Activated CD8-positive, alpha-beta T cell treated with anti-CD3 and anti-CD28 coated beads for 36 hours (primary cell): ENCODE measurements at regions not wholly inside any gene's neighbourhood (a gene's known extent, or its start where the extent isn't known, plus 50 kb on each side); places are given as distances from the start of the nearest gene placed in this dataset.

Experiments used
- ATAC-seq: fragments of 200-7000 bp; cut with Tn5 transposase; one replicate; pipeline ENCODE4 v1.10.0; 2021; ENCODE audit warnings: mild to moderate bottlenecking, moderate library complexity
- CTCF ChIA-PET: fragments of 350-600 bp; sonication (Branson Sonifier 250); formaldehyde crosslinking; loops from one replicate; lab custom pipeline; 2021; ENCODE audit warnings: antibody characterized with exemption; lab: Charles Lee
- POLR2A ChIA-PET: fragments of 350-600 bp; sonication (Branson Sonifier 250); formaldehyde crosslinking; loops from one replicate; lab custom pipeline; 2021; ENCODE audit warnings: antibody characterized with exemption; lab: Charles Lee
- DNase-seq: peaks from one replicate; pipeline ENCODE4 v3.0.0-alpha.2; 2020
- H3K27ac Mint-ChIP-seq: one replicate; pipeline ENCODE4 v1.8.0; 2021; ENCODE audit warnings: mild to moderate bottlenecking, mixed read lengths
- H3K27me3 Mint-ChIP-seq: one replicate; pipeline ENCODE4 v1.8.0; 2021; ENCODE audit warnings: mixed read lengths
- H3K36me3 Mint-ChIP-seq: one replicate; pipeline ENCODE4 v1.8.0; 2021; ENCODE audit warnings: low read depth, mixed read lengths
- H3K4me1 Mint-ChIP-seq: one replicate; pipeline ENCODE4 v1.8.0; 2021; ENCODE audit warnings: low read depth, mixed read lengths
- H3K4me3 Mint-ChIP-seq: one replicate; pipeline ENCODE4 v1.8.0; 2021; ENCODE audit warnings: mild to moderate bottlenecking, moderate library complexity, mixed read lengths
- H3K9me3 Mint-ChIP-seq: one replicate; pipeline ENCODE4 v1.8.0; 2021; ENCODE audit warnings: mixed read lengths
- CTCF ChIP-seq: fragments of 200-600 bp; IDR thresholded peaks from one replicate; pipeline ENCODE4 v1.8.0; 2022; ENCODE audit warnings: antibody characterized with exemption, mild to moderate bottlenecking
- intact Hi-C: fragments of 100-400 bp; cut with micrococcal nuclease; formaldehyde crosslinking; loops from one replicate; pipeline ENCODE4 v1.10.0; 2022

GRCh38 chr3:9301091-9301490, 51.6 kb upstream of the SRGAP3 start:
- POLR2A ChIA-PET = interaction anchor here (1.4 kb wide), 1 partner anchor 62 kb away, joined by 3 read pairs; the partner anchor contains the start of gene THUMPD3

GRCh38 chr3:9301798-9302197, 52.4 kb upstream of the SRGAP3 start:
- H3K36me3 Mint-ChIP-seq = no peaks in the 10 kb centered on the region
- no peak for TF ChIP-seq CTCF
- POLR2A ChIA-PET = interaction anchor here (0.6 to 1.4 kb wide), 2 partner anchors 61 to 62 kb away, joined by 3 read pairs; partner anchors contain the start of gene THUMPD3
- H3K4me3 Mint-ChIP-seq = no peak overlapping the region
- H3K27ac Mint-ChIP-seq = no peak overlapping the region
- no peaks in the 10 kb centered on the region for H3K9me3 Mint-ChIP-seq
- peaks cover 12% of the 10 kb centered on the region for H3K4me1 Mint-ChIP-seq
- intact Hi-C loops = loop anchor here (1.0 to 10.0 kb wide), 3 partner anchors 217 to 330 kb away; no protein-coding TSS in a partner anchor
- peaks cover 3% of the 10 kb centered on the region for H3K27me3 Mint-ChIP-seq
- ATAC-seq = peak; percentile 60
- CTCF ChIA-PET = interaction anchor here (0.7 to 5.7 kb wide), 49 partner anchors 9 to 645 kb away, joined by 3 to 118 read pairs (median 4); partner anchors contain the start of genes RAD18 and SRGAP3
- no peak for DNase-seq

More at GRCh38 chr3:9301091-9301490, 51.6 kb upstream of the SRGAP3 start:
- Mint-ChIP-seq H3K27me3 (peaks cover 3% of the 10 kb centered on the region), H3K4me1 (peaks cover 12% of the 10 kb centered on the region), H3K4me3 (no peak overlapping the region), H3K27ac (no peak overlapping the region), H3K36me3 (no peaks in the 10 kb centered on the region), H3K9me3 (no peaks in the 10 kb centered on the region)
- no peak for ATAC-seq
- DNase-seq = no peak
- CTCF ChIA-PET = interaction anchor here (1.5 to 5.7 kb wide), 5 partner anchors 301 to 330 kb away, joined by 4 to 118 read pairs (median 21); no protein-coding TSS in a partner anchor
- intact Hi-C loops = loop anchor here (5.0 to 10.0 kb wide), 2 partner anchors 216 to 314 kb away; no protein-coding TSS in a partner anchor
- no peak for TF ChIP-seq CTCF

- Mint-ChIP-seq H3K27me3 (peaks cover 3% of the 10 kb centered on the region), H3K4me1 (peaks cover 12% of the 10 kb centered on the region), H3K4me3 (no peak overlapping the region), H3K36me3 (no peaks in the 10 kb centered on the region), H3K9me3 (no peaks in the 10 kb centered on the region), H3K27ac (no peak overlapping the region)
- POLR2A ChIA-PET = interaction anchor here (0.6 kb wide), 1 partner anchor 61 kb away, joined by 3 read pairs; no protein-coding TSS in a partner anchor
- DNase-seq = peak; percentile 84
- peak; percentile 91 for TF ChIP-seq CTCF
- intact Hi-C loops = loop anchor here (1.0 to 10.0 kb wide), 3 partner anchors 218 to 331 kb away; no protein-coding TSS in a partner anchor
- CTCF ChIA-PET = interaction anchor here (0.7 to 5.7 kb wide), 55 partner anchors 8 to 646 kb away, joined by 3 to 118 read pairs (median 4); partner anchors contain the start of genes RAD18 and SRGAP3
- ATAC-seq = peak; percentile 94
Observed at GRCh38 chr3:9302425-9303181, 53.2 kb upstream of the SRGAP3 start.

GRCh38 chr3:9308298-9308990, 54.4 kb upstream of the THUMPD3 start:
- no peaks in the 10 kb centered on the region for H3K9me3 Mint-ChIP-seq
- no peak overlapping the region for H3K4me3 Mint-ChIP-seq
- no peaks in the 10 kb centered on the region for H3K36me3 Mint-ChIP-seq
- DNase-seq (no peak), ATAC-seq (no peak)
- H3K27me3 Mint-ChIP-seq = no peaks in the 10 kb centered on the region
- H3K4me1 Mint-ChIP-seq = no peaks in the 10 kb centered on the region
- intact Hi-C loops = loop anchor here (10.0 kb wide), 1 partner anchor 224 kb away; no protein-coding TSS in a partner anchor
- POLR2A ChIA-PET = no interaction called here
- no peak for TF ChIP-seq CTCF
- CTCF ChIA-PET = interaction anchor here (1.5 kb wide), 1 partner anchor 336 kb away, joined by 4 read pairs; no protein-coding TSS in a partner anchor
- no peak overlapping the region for H3K27ac Mint-ChIP-seq
